ENCODE measurements at regions not wholly inside any gene's neighbourhood (a gene's known extent, or its start where the extent isn't known, plus 50 kb on each side); places are given as distances from the start of the nearest gene placed in this dataset.

- no peak for TF ChIP-seq BHLHE40 (IDR thresholded peaks at IDR 0.05; ENCODE audit: borderline replicate concordance)
- no peak for TF ChIP-seq SP1 (IDR thresholded peaks at IDR 0.05)
- no peak for TF ChIP-seq CTBP1 (IDR thresholded peaks at IDR 0.05; ENCODE audit: borderline replicate concordance)
- no peak for TF ChIP-seq L3MBTL2 (conservative IDR thresholded peaks at IDR 0.05)
- TF ChIP-seq FOXK2 (IDR thresholded peaks at IDR 0.05) = no peak
- TF ChIP-seq FOXA1 (IDR thresholded peaks at IDR 0.05) = no peak
- no peak for TF ChIP-seq NFRKB (IDR thresholded peaks at IDR 0.05)
- TF ChIP-seq ELF4 (IDR thresholded peaks at IDR 0.05) = no peak
- no peak for TF ChIP-seq ZNF384 (IDR thresholded peaks at IDR 0.05)
- TF ChIP-seq FOXM1 (IDR thresholded peaks at IDR 0.05; ENCODE audit: borderline replicate concordance) = no peak
- no peak for TF ChIP-seq HDGF (IDR thresholded peaks at IDR 0.05; ENCODE audit: borderline replicate concordance)
- no peak for TF ChIP-seq PKNOX1 (IDR thresholded peaks at IDR 0.05)
- no peak for TF ChIP-seq TARDBP (IDR thresholded peaks at IDR 0.05)
- no peak for TF ChIP-seq ARNT (IDR thresholded peaks at IDR 0.05)
- TF ChIP-seq SUZ12 (IDR thresholded peaks at IDR 0.05) = no peak
- no peak for TF ChIP-seq LEF1 (IDR thresholded peaks at IDR 0.05; ENCODE audit: borderline replicate concordance)
- no peak for DNase-seq (ENCODE audit: extremely low spot score)
- CTCF ChIA-PET = no interaction called here
- POLR2A ChIA-PET = no interaction called here
These were observed 136.3 kb downstream of the TENT4A start for GRCh38 chr5:6849316-6850105.

GRCh38 chr5:6850106-6850432 is 136.8 kb downstream of the TENT4A start:
- TF ChIP-seq FOXM1 (IDR thresholded peaks at IDR 0.05; ENCODE audit: borderline replicate concordance) = no peak
- no peak for TF ChIP-seq LEF1 (IDR thresholded peaks at IDR 0.05; ENCODE audit: borderline replicate concordance)
- TF ChIP-seq ZNF384 (IDR thresholded peaks at IDR 0.05) = no peak
- TF ChIP-seq TARDBP (IDR thresholded peaks at IDR 0.05) = no peak
- no peak for TF ChIP-seq ARNT (IDR thresholded peaks at IDR 0.05)
- TF ChIP-seq FOXA1 (IDR thresholded peaks at IDR 0.05) = no peak
- TF ChIP-seq L3MBTL2 (conservative IDR thresholded peaks at IDR 0.05) = no peak
- TF ChIP-seq SUZ12 (IDR thresholded peaks at IDR 0.05) = no peak
- TF ChIP-seq ELF4 (IDR thresholded peaks at IDR 0.05) = no peak
- TF ChIP-seq BHLHE40 (IDR thresholded peaks at IDR 0.05; ENCODE audit: borderline replicate concordance) = no peak
- no peak for TF ChIP-seq PKNOX1 (IDR thresholded peaks at IDR 0.05)
- no peak for TF ChIP-seq SP1 (IDR thresholded peaks at IDR 0.05)
- no peak for TF ChIP-seq CTBP1 (IDR thresholded peaks at IDR 0.05; ENCODE audit: borderline replicate concordance)
- TF ChIP-seq FOXK2 (IDR thresholded peaks at IDR 0.05) = no peak
- TF ChIP-seq NFRKB (IDR thresholded peaks at IDR 0.05) = no peak
- TF ChIP-seq HDGF (IDR thresholded peaks at IDR 0.05; ENCODE audit: borderline replicate concordance) = no peak
- ChIA-PET CTCF (no interaction called here), POLR2A (no interaction called here)
- no peak for DNase-seq (ENCODE audit: extremely low spot score)

GRCh38 chr5:6856653-6857052 is 143.4 kb downstream of the TENT4A start:
- no peak for DNase-seq (ENCODE audit: extremely low spot score)
- TF ChIP-seq LEF1 (IDR thresholded peaks at IDR 0.05; ENCODE audit: borderline replicate concordance) (no peak), ELF4 (IDR thresholded peaks at IDR 0.05) (no peak), L3MBTL2 (conservative IDR thresholded peaks at IDR 0.05) (no peak), ZNF384 (IDR thresholded peaks at IDR 0.05) (no peak), HDGF (IDR thresholded peaks at IDR 0.05; ENCODE audit: borderline replicate concordance) (no peak), FOXA1 (IDR thresholded peaks at IDR 0.05) (no peak)
- ChIA-PET CTCF (no interaction called here), POLR2A (no interaction called here)

GRCh38 chr5:6858419-6858818 is 145.2 kb downstream of the TENT4A start:
- TF ChIP-seq CTBP1 (IDR thresholded peaks at IDR 0.05; ENCODE audit: borderline replicate concordance) = no peak
- no peak for TF ChIP-seq HDGF (IDR thresholded peaks at IDR 0.05; ENCODE audit: borderline replicate concordance)
- TF ChIP-seq FOXA1 (IDR thresholded peaks at IDR 0.05) = no peak
- TF ChIP-seq ARNT (IDR thresholded peaks at IDR 0.05) = no peak
- TF ChIP-seq PKNOX1 (IDR thresholded peaks at IDR 0.05) = no peak
- no peak for TF ChIP-seq ZNF384 (IDR thresholded peaks at IDR 0.05)
- TF ChIP-seq ELF4 (IDR thresholded peaks at IDR 0.05) = no peak
- TF ChIP-seq SUZ12 (IDR thresholded peaks at IDR 0.05) = no peak
- TF ChIP-seq NFRKB (IDR thresholded peaks at IDR 0.05) = no peak
- TF ChIP-seq LEF1 (IDR thresholded peaks at IDR 0.05; ENCODE audit: borderline replicate concordance) = no peak
- no peak for TF ChIP-seq SP1 (IDR thresholded peaks at IDR 0.05)
- no peak for TF ChIP-seq FOXM1 (IDR thresholded peaks at IDR 0.05; ENCODE audit: borderline replicate concordance)
- no peak for TF ChIP-seq FOXK2 (IDR thresholded peaks at IDR 0.05)
- TF ChIP-seq L3MBTL2 (conservative IDR thresholded peaks at IDR 0.05) = no peak
- TF ChIP-seq TARDBP (IDR thresholded peaks at IDR 0.05) = no peak
- DNase-seq (ENCODE audit: extremely low spot score) = no peak
- POLR2A ChIA-PET = no interaction called here
- CTCF ChIA-PET = no interaction called here

- no peak for DNase-seq (ENCODE audit: extremely low spot score)
- TF ChIP-seq FOXA1 (IDR thresholded peaks at IDR 0.05) = no peak
- TF ChIP-seq CTBP1 (IDR thresholded peaks at IDR 0.05; ENCODE audit: borderline replicate concordance) = no peak
- no peak for TF ChIP-seq SP1 (IDR thresholded peaks at IDR 0.05)
- no peak for TF ChIP-seq ARNT (IDR thresholded peaks at IDR 0.05)
- TF ChIP-seq FOXK2 (IDR thresholded peaks at IDR 0.05) = no peak
- TF ChIP-seq FOXM1 (IDR thresholded peaks at IDR 0.05; ENCODE audit: borderline replicate concordance) = no peak
- TF ChIP-seq LEF1 (IDR thresholded peaks at IDR 0.05; ENCODE audit: borderline replicate concordance) = no peak
- TF ChIP-seq SUZ12 (IDR thresholded peaks at IDR 0.05) = no peak
- ChIA-PET CTCF (no interaction called here), POLR2A (no interaction called here)
These were observed 145.8 kb downstream of the TENT4A start for GRCh38 chr5:6859023-6859422.

Measured in HEK293T (cell line).